Panc1 (cell line): ENCODE measurements at regions not wholly inside any gene's neighbourhood (a gene's known extent, or its start where the extent isn't known, plus 50 kb on each side); places are given as distances from the start of the nearest gene placed in this dataset.

Experiments
- ATAC-seq: fragments of 200-7000 bp; cut with Tn5 transposase; 2 replicates; pipeline ENCODE4 v1.9.1; 2020; ENCODE audit warnings: mild to moderate bottlenecking, moderate library complexity
- BruUV-seq: library from RNA; stranded (reverse); fragments of 400-500 nt; replicated peaks from 2 replicates; lab custom pipeline; 2021; lab: Mats Ljungman, UMichigan
- CTCF ChIA-PET: fragments of 300-600 bp; sonication (Branson Sonifier 250); formaldehyde crosslinking; loops from one replicate; lab custom pipeline; 2022; ENCODE audit warnings: antibody characterized with exemption; lab: Charles Lee
- POLR2A ChIA-PET: fragments of 300-600 bp; sonication (Branson Sonifier 250); formaldehyde crosslinking; loops from one replicate; lab custom pipeline; 2022; ENCODE audit warnings: antibody characterized with exemption; lab: Charles Lee
- DNase-seq: peaks from one replicate; pipeline ENCODE4 v3.0.0-alpha.2; 2010; ENCODE audit warnings: low read depth, low spot score
- H3K27ac ChIP-seq: 2 replicates; pipeline ENCODE4 v1.5.1; 2011; ENCODE audit warnings: mild to moderate bottlenecking, low read length, inconsistent platforms
- H3K27me3 ChIP-seq: fragments of 200-500 bp; sonication (Bioruptor generic); 2 replicates; pipeline ENCODE4 v1.6.0; 2014; ENCODE audit warnings: low read length, inconsistent platforms; ENCODE audit not compliant: control insufficient read depth, insufficient read depth
- H3K36me3 ChIP-seq: fragments of 200-500 bp; sonication (Bioruptor generic); 2 replicates; pipeline ENCODE4 v1.5.1; 2014; ENCODE audit warnings: inconsistent platforms, mild to moderate bottlenecking, low read length, moderate library complexity; ENCODE audit not compliant: control insufficient read depth, insufficient read depth
- H3K4me1 ChIP-seq: 2 replicates; pipeline ENCODE4 v1.5.1; 2011; ENCODE audit warnings: inconsistent platforms, mild to moderate bottlenecking, low read length, moderate library complexity; ENCODE audit not compliant: control insufficient read depth, insufficient read depth
- H3K4me3 ChIP-seq, 2 experiments: 2 replicates each; pipeline ENCODE4 v1.5.1; 2011 to 2012; ENCODE audit warnings: low read depth in 2 of 2, low read length in 2 of 2, mild to moderate bottlenecking in 2 of 2, inconsistent platforms in 1 of 2, moderate library complexity in 1 of 2
- H3K9me3 ChIP-seq: fragments of 200-500 bp; sonication (Bioruptor generic); 2 replicates; pipeline ENCODE4 v1.5.1; 2014; ENCODE audit warnings: low read depth, mild to moderate bottlenecking, inconsistent platforms, low read length, moderate library complexity; ENCODE audit not compliant: control insufficient read depth, insufficient read depth
- POLR2AphosphoS5 ChIP-seq: IDR thresholded peaks from 2 replicates; pipeline ENCODE4 v1.6.1; 2012; ENCODE audit warnings: mild to moderate bottlenecking, low read depth, low read length, moderate library complexity
- SIN3A ChIP-seq: IDR thresholded peaks from 2 replicates; pipeline ENCODE4 v1.6.1; 2012; ENCODE audit warnings: low read depth, mild to moderate bottlenecking, low read length, moderate library complexity, borderline replicate concordance; ENCODE audit not compliant: insufficient read depth
- TCF7L2 ChIP-seq: IDR thresholded peaks from 2 replicates; pipeline ENCODE4 v1.6.1; 2011; ENCODE audit warnings: mild to moderate bottlenecking, low read depth, low read length, inconsistent platforms
- in situ Hi-C: cut with HindIII; loops from 2 replicates; pipeline ENCODE4 v1.10.0; 2016; ENCODE audit warnings: low sequenced_read_pairs, low pct_unique_long_range_greater_than_20kb
- intact Hi-C: fragments of 100-400 bp; cut with micrococcal nuclease; formaldehyde crosslinking; loops from one replicate; pipeline ENCODE4 v1.10.0; 2022; ENCODE audit not compliant: unreplicated experiment
- TF ChIP-seq, protein P1 (sequence below): fragments of 450-650 bp; IDR thresholded peaks from 2 replicates; pipeline ENCODE4 v1.5.1; 2017; ENCODE audit warnings: mild to moderate bottlenecking
- TF ChIP-seq, protein P2 (sequence below), 2 experiments: IDR thresholded peaks; 2 replicates each; pipeline ENCODE4 v1.6.1; 2011 to 2012; ENCODE audit warnings: low read depth in 2 of 2, control low read depth in 1 of 2, low read length in 1 of 2, mild to moderate bottlenecking in 1 of 2, moderate library complexity in 1 of 2; ENCODE audit not compliant: insufficient read depth in 1 of 2

- Histone ChIP-seq H3K9me3 (no peaks in the 10 kb centered on the region), H3K27ac (no peak overlapping the region), H3K4me1 (no peaks in the 10 kb centered on the region), H3K36me3 (no peaks in the 10 kb centered on the region), H3K4me3 (no peak overlapping the region), H3K27me3 (no peaks in the 10 kb centered on the region)
- no TSS peak for BruUV-seq
- in situ Hi-C loops (no loop called here), intact Hi-C loops (no loop called here)
- TF ChIP-seq, protein P1, sequence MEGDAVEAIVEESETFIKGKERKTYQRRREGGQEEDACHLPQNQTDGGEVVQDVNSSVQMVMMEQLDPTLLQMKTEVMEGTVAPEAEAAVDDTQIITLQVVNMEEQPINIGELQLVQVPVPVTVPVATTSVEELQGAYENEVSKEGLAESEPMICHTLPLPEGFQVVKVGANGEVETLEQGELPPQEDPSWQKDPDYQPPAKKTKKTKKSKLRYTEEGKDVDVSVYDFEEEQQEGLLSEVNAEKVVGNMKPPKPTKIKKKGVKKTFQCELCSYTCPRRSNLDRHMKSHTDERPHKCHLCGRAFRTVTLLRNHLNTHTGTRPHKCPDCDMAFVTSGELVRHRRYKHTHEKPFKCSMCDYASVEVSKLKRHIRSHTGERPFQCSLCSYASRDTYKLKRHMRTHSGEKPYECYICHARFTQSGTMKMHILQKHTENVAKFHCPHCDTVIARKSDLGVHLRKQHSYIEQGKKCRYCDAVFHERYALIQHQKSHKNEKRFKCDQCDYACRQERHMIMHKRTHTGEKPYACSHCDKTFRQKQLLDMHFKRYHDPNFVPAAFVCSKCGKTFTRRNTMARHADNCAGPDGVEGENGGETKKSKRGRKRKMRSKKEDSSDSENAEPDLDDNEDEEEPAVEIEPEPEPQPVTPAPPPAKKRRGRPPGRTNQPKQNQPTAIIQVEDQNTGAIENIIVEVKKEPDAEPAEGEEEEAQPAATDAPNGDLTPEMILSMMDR = no peak
- no peak for TF ChIP-seq POLR2AphosphoS5
- TF ChIP-seq TCF7L2 = no peak
- TF ChIP-seq SIN3A = no peak
- TF ChIP-seq, protein P2, sequence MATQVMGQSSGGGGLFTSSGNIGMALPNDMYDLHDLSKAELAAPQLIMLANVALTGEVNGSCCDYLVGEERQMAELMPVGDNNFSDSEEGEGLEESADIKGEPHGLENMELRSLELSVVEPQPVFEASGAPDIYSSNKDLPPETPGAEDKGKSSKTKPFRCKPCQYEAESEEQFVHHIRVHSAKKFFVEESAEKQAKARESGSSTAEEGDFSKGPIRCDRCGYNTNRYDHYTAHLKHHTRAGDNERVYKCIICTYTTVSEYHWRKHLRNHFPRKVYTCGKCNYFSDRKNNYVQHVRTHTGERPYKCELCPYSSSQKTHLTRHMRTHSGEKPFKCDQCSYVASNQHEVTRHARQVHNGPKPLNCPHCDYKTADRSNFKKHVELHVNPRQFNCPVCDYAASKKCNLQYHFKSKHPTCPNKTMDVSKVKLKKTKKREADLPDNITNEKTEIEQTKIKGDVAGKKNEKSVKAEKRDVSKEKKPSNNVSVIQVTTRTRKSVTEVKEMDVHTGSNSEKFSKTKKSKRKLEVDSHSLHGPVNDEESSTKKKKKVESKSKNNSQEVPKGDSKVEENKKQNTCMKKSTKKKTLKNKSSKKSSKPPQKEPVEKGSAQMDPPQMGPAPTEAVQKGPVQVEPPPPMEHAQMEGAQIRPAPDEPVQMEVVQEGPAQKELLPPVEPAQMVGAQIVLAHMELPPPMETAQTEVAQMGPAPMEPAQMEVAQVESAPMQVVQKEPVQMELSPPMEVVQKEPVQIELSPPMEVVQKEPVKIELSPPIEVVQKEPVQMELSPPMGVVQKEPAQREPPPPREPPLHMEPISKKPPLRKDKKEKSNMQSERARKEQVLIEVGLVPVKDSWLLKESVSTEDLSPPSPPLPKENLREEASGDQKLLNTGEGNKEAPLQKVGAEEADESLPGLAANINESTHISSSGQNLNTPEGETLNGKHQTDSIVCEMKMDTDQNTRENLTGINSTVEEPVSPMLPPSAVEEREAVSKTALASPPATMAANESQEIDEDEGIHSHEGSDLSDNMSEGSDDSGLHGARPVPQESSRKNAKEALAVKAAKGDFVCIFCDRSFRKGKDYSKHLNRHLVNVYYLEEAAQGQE (IDR thresholded peaks at IDR 0.05; ENCODE audit: insufficient read depth in 1 of 2, low read depth in 2 of 2, low read length in 1 of 2) = no peak
- ChIA-PET POLR2A (no interaction called here), CTCF (no interaction called here)
- DNase-seq (no peak), ATAC-seq (no peak)
These were observed 165.0 kb downstream of the LNPK start for GRCh38 chr2:175837046-175837445.

GRCh38 chr2:175836361-175836760, 165.7 kb downstream of the LNPK start:
- no TSS peak for BruUV-seq
- DNase-seq (no peak), ATAC-seq (no peak)
- intact Hi-C loops (no loop called here), in situ Hi-C loops (no loop called here)
- H3K27ac ChIP-seq = no peak overlapping the region
- no peaks in the 10 kb centered on the region for H3K27me3 ChIP-seq
- H3K36me3 ChIP-seq = no peaks in the 10 kb centered on the region
- no peaks in the 10 kb centered on the region for H3K4me1 ChIP-seq
- ChIA-PET CTCF (no interaction called here), POLR2A (no interaction called here)
- no peaks in the 10 kb centered on the region for H3K9me3 ChIP-seq
- H3K4me3 ChIP-seq = no peak overlapping the region
- TF ChIP-seq, protein P2 (IDR thresholded peaks at IDR 0.05; ENCODE audit: insufficient read depth in 1 of 2, low read depth in 2 of 2, low read length in 1 of 2) = no peak
- TF ChIP-seq POLR2AphosphoS5 = no peak
- no peak for TF ChIP-seq SIN3A
- TF ChIP-seq, protein P1 = no peak
- TF ChIP-seq TCF7L2 = no peak
